GM12878 (cell line): ENCODE measurements at regions not wholly inside any gene's neighbourhood (a gene's known extent, or its start where the extent isn't known, plus 50 kb on each side); places are given as distances from the start of the nearest gene placed in this dataset.

ENCODE experiments used
- ATAC-seq: fragments of 200-7000 bp; cut with Tn5 transposase; 3 replicates; pipeline ENCODE4 v1.9.1; 2020; ENCODE audit warnings: mild to moderate bottlenecking, moderate library complexity
- BruUV-seq: library from RNA; stranded (reverse); fragments of 400-500 nt; replicated peaks from 2 replicates; lab custom pipeline; 2021; lab: Mats Ljungman, UMichigan
- CTCF ChIA-PET: fragments of 300-600 bp; sonication (Branson Sonifier 250); formaldehyde crosslinking; extraction: SDS; loops from one replicate; lab custom pipeline; 2021; ENCODE audit warnings: inconsistent platforms; lab: Yijun Ruan, JAX
- POLR2A ChIA-PET: fragments of 350-600 bp; formaldehyde crosslinking; extraction: SDS; loops from one replicate; lab custom pipeline; 2021; ENCODE audit warnings: inconsistent platforms; lab: Charles Lee
- RAD21 ChIA-PET: fragments of 300-600 bp; sonication (Branson Sonifier 250); formaldehyde crosslinking; loops from one replicate; lab custom pipeline; 2023; ENCODE audit warnings: antibody characterized with exemption; ENCODE audit not compliant: unreplicated experiment; lab: Charles Lee
- SMC1A ChIA-PET: fragments of 300-600 bp; sonication (Branson Sonifier 250); formaldehyde crosslinking; loops from one replicate; lab custom pipeline; 2023; ENCODE audit not compliant: unreplicated experiment, uncharacterized antibody; lab: Charles Lee
- DNase-seq: peaks from one replicate; pipeline ENCODE4 v3.0.0-alpha.2; 2011; ENCODE audit warnings: low read depth, low spot score
- FAIRE-seq: peaks from 3 replicates; lab custom pipeline; 2011; peaks lifted over from hg19 to GRCh38; lab: Jason Lieb, UNC
- H2AFZ ChIP-seq: 2 replicates; pipeline ENCODE4 v1.6.0; 2011; ENCODE audit warnings: low read depth, low read length, control low read depth; ENCODE audit not compliant: control insufficient read depth
- H3K27ac ChIP-seq: 2 replicates; pipeline ENCODE4 v1.5.1; 2011; ENCODE audit warnings: control low read depth; ENCODE audit not compliant: control insufficient read depth, insufficient read depth
- H3K27me3 ChIP-seq, 2 experiments: replicated peaks in 1 of 2; 2 replicates each; pipeline versions ENCODE4 v1.6.0 to v1.6.1; 2011; ENCODE audit warnings: low read length in 1 of 2; ENCODE audit not compliant: control insufficient read depth in 2 of 2, insufficient read depth in 2 of 2
- H3K36me3 ChIP-seq, 2 experiments: 2 replicates each; pipeline ENCODE4 v1.5.1; 2011; ENCODE audit warnings: low read length in 1 of 2; ENCODE audit not compliant: control insufficient read depth in 2 of 2, insufficient read depth in 2 of 2
- H3K4me1 ChIP-seq: 2 replicates; pipeline ENCODE4 v1.6.1; 2011; ENCODE audit warnings: mild to moderate bottlenecking, low read length, moderate library complexity, mixed read lengths; ENCODE audit not compliant: control insufficient read depth, insufficient read depth
- H3K4me2 ChIP-seq: 2 replicates; pipeline ENCODE4 v1.6.0; 2011; ENCODE audit warnings: control low read depth; ENCODE audit not compliant: control insufficient read depth, insufficient read depth
- H3K4me3 ChIP-seq: fragments of 200-600 bp; sonication (generic); 2 replicates; pipeline ENCODE4 v1.5.1; 2016
- H3K79me2 ChIP-seq: 2 replicates; pipeline ENCODE4 v1.6.0; 2011; ENCODE audit warnings: low read length; ENCODE audit not compliant: control insufficient read depth, insufficient read depth
- H3K9ac ChIP-seq: 2 replicates; pipeline ENCODE4 v1.8.0; 2011; ENCODE audit warnings: low read length, control low read depth, mixed read lengths; ENCODE audit not compliant: control insufficient read depth, insufficient read depth
- H3K9me3 ChIP-seq: replicated peaks from 3 replicates; pipeline ENCODE4 v1.5.1; 2011; ENCODE audit warnings: mild to moderate bottlenecking, low read length; ENCODE audit not compliant: control insufficient read depth, insufficient read depth
- H4K20me1 ChIP-seq: 2 replicates; pipeline ENCODE4 v1.6.0; 2011; ENCODE audit not compliant: control insufficient read depth, insufficient read depth
- BRCA1 ChIP-seq: IDR thresholded peaks from 2 replicates; pipeline ENCODE4 v1.6.1; 2011; ENCODE audit warnings: low read depth, low read length, improper control_type of control experiment
- CHD4 ChIP-seq: fragments of 200-600 bp; sonication (generic); IDR thresholded peaks from 2 replicates; pipeline ENCODE4 v1.6.1; 2016; ENCODE audit warnings: mild to moderate bottlenecking
- CREB1 ChIP-seq: IDR thresholded peaks from 2 replicates; pipeline ENCODE4 v1.6.1; 2012; ENCODE audit warnings: low read depth, mild to moderate bottlenecking, inconsistent platforms
- EED ChIP-seq: sonication (generic); IDR thresholded peaks from 2 replicates; pipeline ENCODE4 v1.6.1; 2016; ENCODE audit warnings: antibody characterized with exemption, low read depth
- EP300 ChIP-seq, 2 experiments: fragments of 150-350 bp in 1 of 2; IDR thresholded peaks; 2 replicates each; pipeline ENCODE4 v1.6.1; 2011 to 2012; ENCODE audit warnings: low read depth in 2 of 2, low read length in 2 of 2, borderline replicate concordance in 1 of 2, improper control_type of control experiment in 1 of 2, inconsistent platforms in 1 of 2; ENCODE audit not compliant: control insufficient read depth in 1 of 2
- EZH2 ChIP-seq: IDR thresholded peaks from 2 replicates; pipeline ENCODE4 v1.6.1; 2012; ENCODE audit warnings: low read depth, mild to moderate bottlenecking, control low read depth, inconsistent platforms, low read length, borderline replicate concordance; ENCODE audit not compliant: control insufficient read depth
- HCFC1 ChIP-seq: fragments of 150-350 bp; IDR thresholded peaks from 2 replicates; pipeline ENCODE4 v1.6.1; 2014; ENCODE audit warnings: low read length
- HDAC6 ChIP-seq: fragments of 200-600 bp; sonication (generic); IDR thresholded peaks from one replicate; pipeline ENCODE4 v1.8.0; 2017; ENCODE audit warnings: antibody characterized with exemption; ENCODE audit not compliant: unreplicated experiment
- JUND ChIP-seq: IDR thresholded peaks from 2 replicates; pipeline ENCODE4 v1.6.1; 2012; ENCODE audit warnings: low read depth, mild to moderate bottlenecking, low read length, improper control_type of control experiment, moderate library complexity
- WGBS: methylation state at CpG from one replicate; pipeline ENCODE4 v1.1.6; 2016; ENCODE audit warnings: low lambda C conversion rate; ENCODE audit not compliant: insufficient replicate concordance, insufficient coverage; ENCODE audit errors: missing lambda C conversion rate; 5-methylcytosine and 5-hydroxymethylcytosine counted together
- in situ Hi-C: fragments of 300-500 bp; cut with MboI; formaldehyde crosslinking; loops from 9 replicates; pipeline ENCODE4 v1.14.3; 2018; ENCODE audit warnings: mixed read lengths
- intact Hi-C: fragments of 100-400 bp; cut with micrococcal nuclease; formaldehyde crosslinking; loops from one replicate; pipeline ENCODE4 v1.14.2; 2022; ENCODE audit not compliant: unreplicated experiment
- TF ChIP-seq, protein P1 (sequence below): IDR thresholded peaks from 2 replicates; pipeline ENCODE4 v1.6.1; 2011; ENCODE audit warnings: mild to moderate bottlenecking, low read depth, low read length, moderate library complexity; ENCODE audit not compliant: insufficient replicate concordance
- TF ChIP-seq, protein P2 (sequence below): IDR thresholded peaks from 2 replicates; pipeline ENCODE4 v1.6.1; 2012; ENCODE audit warnings: low read depth, low read length, improper control_type of control experiment
- TF ChIP-seq, protein P3 (sequence below): fragments of 450-650 bp; IDR thresholded peaks from 2 replicates; pipeline ENCODE4 v1.6.1; 2018; ENCODE audit warnings: mild to moderate bottlenecking, low read depth, moderate library complexity; ENCODE audit not compliant: partially characterized antibody

DNA sequence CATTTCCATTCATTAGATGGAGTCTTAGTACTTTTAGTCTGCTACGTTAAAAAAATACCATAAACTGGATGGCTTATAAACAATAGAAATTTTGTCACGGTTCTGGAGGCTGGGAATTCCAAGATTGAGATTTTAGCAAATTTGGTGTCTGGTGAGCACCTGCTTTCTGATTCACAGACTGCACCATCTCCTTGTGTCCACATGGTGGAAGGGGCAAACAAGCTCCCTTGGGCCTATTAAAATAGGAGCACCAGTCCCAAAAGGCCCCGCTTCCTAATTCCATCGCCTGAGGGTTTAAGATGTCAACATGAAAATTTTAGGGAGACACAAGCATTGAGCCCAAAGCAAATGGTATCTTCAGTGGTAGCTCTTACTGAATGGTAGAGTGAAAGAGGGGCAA is 120.5 kb upstream of the MAP9 start:
- Histone ChIP-seq H3K27ac (no peak overlapping the region), H3K27me3 (no peaks in the 10 kb centered on the region), H3K36me3 (no peaks in the 10 kb centered on the region), H3K4me2 (no peak overlapping the region)
- POLR2A ChIA-PET: no interaction called here
- CTCF ChIA-PET: interaction anchor here (0.7 to 1.5 kb wide), 2 partner anchors 9 to 25 kb away, joined by 3 to 5 read pairs; no protein-coding TSS in a partner anchor
- no peak for FAIRE-seq
- SMC1A ChIA-PET: interaction anchor here (0.9 to 2.2 kb wide), 3 partner anchors 9 to 67 kb away, joined by 3 to 5 read pairs (median 5); no protein-coding TSS in a partner anchor
- ATAC-seq: peak; percentile 42; the same call in 1 of the 3 replicates
- TF ChIP-seq, protein P1, sequence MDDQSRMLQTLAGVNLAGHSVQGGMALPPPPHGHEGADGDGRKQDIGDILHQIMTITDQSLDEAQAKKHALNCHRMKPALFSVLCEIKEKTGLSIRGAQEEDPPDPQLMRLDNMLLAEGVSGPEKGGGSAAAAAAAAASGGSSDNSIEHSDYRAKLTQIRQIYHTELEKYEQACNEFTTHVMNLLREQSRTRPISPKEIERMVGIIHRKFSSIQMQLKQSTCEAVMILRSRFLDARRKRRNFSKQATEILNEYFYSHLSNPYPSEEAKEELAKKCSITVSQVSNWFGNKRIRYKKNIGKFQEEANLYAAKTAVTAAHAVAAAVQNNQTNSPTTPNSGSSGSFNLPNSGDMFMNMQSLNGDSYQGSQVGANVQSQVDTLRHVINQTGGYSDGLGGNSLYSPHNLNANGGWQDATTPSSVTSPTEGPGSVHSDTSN: no peak
- TF ChIP-seq, protein P2, sequence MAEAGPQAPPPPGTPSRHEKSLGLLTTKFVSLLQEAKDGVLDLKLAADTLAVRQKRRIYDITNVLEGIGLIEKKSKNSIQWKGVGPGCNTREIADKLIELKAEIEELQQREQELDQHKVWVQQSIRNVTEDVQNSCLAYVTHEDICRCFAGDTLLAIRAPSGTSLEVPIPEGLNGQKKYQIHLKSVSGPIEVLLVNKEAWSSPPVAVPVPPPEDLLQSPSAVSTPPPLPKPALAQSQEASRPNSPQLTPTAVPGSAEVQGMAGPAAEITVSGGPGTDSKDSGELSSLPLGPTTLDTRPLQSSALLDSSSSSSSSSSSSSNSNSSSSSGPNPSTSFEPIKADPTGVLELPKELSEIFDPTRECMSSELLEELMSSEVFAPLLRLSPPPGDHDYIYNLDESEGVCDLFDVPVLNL: no peak
- TF ChIP-seq, all 136 proteins: peak for 0
- no peaks in the 10 kb centered on the region for H3K9me3 ChIP-seq
- in situ Hi-C loops: no loop called here
- H3K4me3 ChIP-seq: no peak overlapping the region
- H3K79me2 ChIP-seq: no peaks in the 10 kb centered on the region
- no peaks in the 10 kb centered on the region for H4K20me1 ChIP-seq
- WGBS: 73% methylated on average over 4 of the region's 4 CpGs
- intact Hi-C loops: no loop called here
- H3K4me1 ChIP-seq: no peaks in the 10 kb centered on the region
- no TSS peak for BruUV-seq
- no peak overlapping the region for H3K9ac ChIP-seq
- DNase-seq: no peak
- RAD21 ChIA-PET: interaction anchor here (1.1 to 1.5 kb wide), 3 partner anchors 9 to 22 kb away, joined by 3 to 4 read pairs (median 3); no protein-coding TSS in a partner anchor
- H2AFZ ChIP-seq: no peak overlapping the region

DNA sequence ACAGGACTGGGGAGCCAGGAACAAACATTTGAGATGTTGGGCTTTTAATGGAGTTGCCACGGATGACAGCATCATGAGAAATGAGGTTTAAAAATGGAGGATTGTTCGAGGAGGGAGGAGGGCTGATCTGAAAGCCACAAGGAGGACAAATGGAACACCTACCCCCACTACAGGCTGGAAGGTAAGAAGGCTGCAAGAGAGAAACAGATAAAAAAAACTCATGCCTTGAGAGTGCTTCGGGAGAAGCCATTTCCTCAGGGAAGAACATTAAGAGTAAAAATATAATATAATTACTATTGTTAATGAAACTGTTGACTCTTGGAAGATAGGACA is 119.5 kb upstream of the MAP9 start:
- FAIRE-seq: no peak
- H3K27ac ChIP-seq: no peak overlapping the region
- no peak for TF ChIP-seq HCFC1
- no peak for TF ChIP-seq BRCA1
- TF ChIP-seq EP300 (IDR thresholded peaks at IDR 0.05; ENCODE audit: borderline replicate concordance in 1 of 2, control insufficient read depth in 1 of 2, low read depth in 2 of 2, low read length in 2 of 2): no peak
- no peak for TF ChIP-seq CHD4
- no peak for TF ChIP-seq EZH2
- no peak for TF ChIP-seq JUND
- no peak for TF ChIP-seq HDAC6
- TF ChIP-seq CREB1: no peak
- TF ChIP-seq, protein P3, sequence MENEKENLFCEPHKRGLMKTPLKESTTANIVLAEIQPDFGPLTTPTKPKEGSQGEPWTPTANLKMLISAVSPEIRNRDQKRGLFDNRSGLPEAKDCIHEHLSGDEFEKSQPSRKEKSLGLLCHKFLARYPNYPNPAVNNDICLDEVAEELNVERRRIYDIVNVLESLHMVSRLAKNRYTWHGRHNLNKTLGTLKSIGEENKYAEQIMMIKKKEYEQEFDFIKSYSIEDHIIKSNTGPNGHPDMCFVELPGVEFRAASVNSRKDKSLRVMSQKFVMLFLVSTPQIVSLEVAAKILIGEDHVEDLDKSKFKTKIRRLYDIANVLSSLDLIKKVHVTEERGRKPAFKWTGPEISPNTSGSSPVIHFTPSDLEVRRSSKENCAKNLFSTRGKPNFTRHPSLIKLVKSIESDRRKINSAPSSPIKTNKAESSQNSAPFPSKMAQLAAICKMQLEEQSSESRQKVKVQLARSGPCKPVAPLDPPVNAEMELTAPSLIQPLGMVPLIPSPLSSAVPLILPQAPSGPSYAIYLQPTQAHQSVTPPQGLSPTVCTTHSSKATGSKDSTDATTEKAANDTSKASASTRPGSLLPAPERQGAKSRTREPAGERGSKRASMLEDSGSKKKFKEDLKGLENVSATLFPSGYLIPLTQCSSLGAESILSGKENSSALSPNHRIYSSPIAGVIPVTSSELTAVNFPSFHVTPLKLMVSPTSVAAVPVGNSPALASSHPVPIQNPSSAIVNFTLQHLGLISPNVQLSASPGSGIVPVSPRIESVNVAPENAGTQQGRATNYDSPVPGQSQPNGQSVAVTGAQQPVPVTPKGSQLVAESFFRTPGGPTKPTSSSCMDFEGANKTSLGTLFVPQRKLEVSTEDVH: no peak
- TF ChIP-seq EED: no peak

More for the DNA sequence above, 119.5 kb upstream of the MAP9 start:
- H3K27me3 ChIP-seq: no peaks in the 10 kb centered on the region
- no peak overlapping the region for H2AFZ ChIP-seq
- WGBS: 32% methylated on average over 3 of the region's 3 CpGs
- H3K79me2 ChIP-seq: no peaks in the 10 kb centered on the region
- in situ Hi-C loops (no loop called here), intact Hi-C loops (no loop called here)
- H4K20me1 ChIP-seq: no peaks in the 10 kb centered on the region
- ChIA-PET SMC1A (interaction anchor here (2.2 kb wide), 1 partner anchor 8 kb away, joined by 5 read pairs; no protein-coding TSS in a partner anchor), RAD21 (no interaction called here), CTCF (no interaction called here), POLR2A (no interaction called here)
- H3K9me3 ChIP-seq: no peaks in the 10 kb centered on the region
- BruUV-seq: no TSS peak
- H3K4me3 ChIP-seq: no peak overlapping the region
- no peaks in the 10 kb centered on the region for H3K4me1 ChIP-seq
- H3K4me2 ChIP-seq: no peak overlapping the region
- DNase-seq (no peak), ATAC-seq (no peak)
- no peak overlapping the region for H3K9ac ChIP-seq
- H3K36me3 ChIP-seq: no peaks in the 10 kb centered on the region
